ENCODE measurements at regions not wholly inside any gene's neighbourhood (a gene's known extent, or its start where the extent isn't known, plus 50 kb on each side); places are given as distances from the start of the nearest gene placed in this dataset.
A peak's percentile ranks its signal among the peaks of the same experiment; 100 is the strongest.
"Not testable (repeated sequence)": the region's sequence is repeated elsewhere in the genome, so short reads cannot be mapped to it uniquely, and the experiment has no call there.

- Histone ChIP-seq H3K36me3 (ENCODE audit: control insufficient read depth, insufficient read depth, low read length) (no peaks in the 10 kb centered on the region), H3K27me3 (ENCODE audit: control insufficient read depth, insufficient read depth, low read length) (peaks cover 8% of the 10 kb centered on the region), H3K27ac (ENCODE audit: insufficient read depth, low read length, poor library complexity, severe bottlenecking) (no peak overlapping the region), H3K9me3 (ENCODE audit: control insufficient read depth in 2 of 2, low read length in 2 of 2) (no peaks in the 10 kb centered on the region), H3K4me3 (ENCODE audit: low read depth, low read length) (no peak overlapping the region), H3K4me1 (ENCODE audit: control insufficient read depth, insufficient read depth, low read length, poor library complexity, severe bottlenecking) (no peaks in the 10 kb centered on the region)
- DNase-seq, result no peak
- Mint-ChIP-seq H3K36me3 (no peaks in the 10 kb centered on the region), H3K9me3 (no peaks in the 10 kb centered on the region), H3K27ac (no peak overlapping the region), H3K27me3 (peaks cover 36% of the 10 kb centered on the region), H3K4me1 (no peaks in the 10 kb centered on the region), H3K4me3 (no peak overlapping the region)
- ATAC-seq (ENCODE audit: low read depth in 2 of 2), result no peak
Measured at GRCh38 chr3:107920538-107920937, 170.3 kb downstream of the CD47 start.

GRCh38 chr3:107919239-107919638, 171.6 kb downstream of the CD47 start:
- Mint-ChIP-seq H3K27me3 (peaks cover 40% of the 10 kb centered on the region), H3K4me1 (no peaks in the 10 kb centered on the region), H3K4me3 (no peak overlapping the region), H3K9me3 (no peaks in the 10 kb centered on the region), H3K27ac (no peak overlapping the region), H3K36me3 (no peaks in the 10 kb centered on the region)
- Histone ChIP-seq H3K4me1 (ENCODE audit: control insufficient read depth, insufficient read depth, low read length, poor library complexity, severe bottlenecking) (no peaks in the 10 kb centered on the region), H3K36me3 (ENCODE audit: control insufficient read depth, insufficient read depth, low read length) (no peaks in the 10 kb centered on the region), H3K9me3 (ENCODE audit: control insufficient read depth in 2 of 2, low read length in 2 of 2) (no peaks in the 10 kb centered on the region), H3K27ac (ENCODE audit: insufficient read depth, low read length, poor library complexity, severe bottlenecking) (no peak overlapping the region), H3K4me3 (ENCODE audit: low read depth, low read length) (no peak overlapping the region), H3K27me3 (ENCODE audit: control insufficient read depth, insufficient read depth, low read length) (peaks cover 8% of the 10 kb centered on the region)
- no peak for ATAC-seq (ENCODE audit: low read depth in 2 of 2)
- DNase-seq, result no peak

GRCh38 chr3:107916171-107916570, 174.7 kb downstream of the CD47 start:
- H3K9me3 Mint-ChIP-seq, result no peaks in the 10 kb centered on the region
- peaks cover 27% of the 10 kb centered on the region for H3K27me3 Mint-ChIP-seq

GRCh38 chr3:107915706-107916105, 175.1 kb downstream of the CD47 start:
- Histone ChIP-seq H3K36me3 (ENCODE audit: control insufficient read depth, insufficient read depth, low read length) (no peaks in the 10 kb centered on the region), H3K27me3 (ENCODE audit: control insufficient read depth, insufficient read depth, low read length) (peaks cover 6% of the 10 kb centered on the region), H3K27ac (ENCODE audit: insufficient read depth, low read length, poor library complexity, severe bottlenecking) (no peak overlapping the region), H3K4me1 (ENCODE audit: control insufficient read depth, insufficient read depth, low read length, poor library complexity, severe bottlenecking) (no peaks in the 10 kb centered on the region), H3K4me3 (ENCODE audit: low read depth, low read length) (no peak overlapping the region), H3K9me3 (ENCODE audit: control insufficient read depth in 2 of 2, low read length in 2 of 2) (no peaks in the 10 kb centered on the region)
- Mint-ChIP-seq H3K36me3 (no peaks in the 10 kb centered on the region), H3K27ac (no peak overlapping the region), H3K4me3 (no peak overlapping the region), H3K27me3 (peaks cover 27% of the 10 kb centered on the region), H3K4me1 (peaks cover 0 to 10% (median 3%) of the 10 kb centered on the region in 4 donors), H3K9me3 (no peaks in the 10 kb centered on the region)
- DNase-seq (no peak), ATAC-seq (ENCODE audit: low read depth in 2 of 2) (no peak)

More at GRCh38 chr3:107916171-107916570, 174.7 kb downstream of the CD47 start:
- no peaks in the 10 kb centered on the region for H3K36me3 ChIP-seq (ENCODE audit: control insufficient read depth, insufficient read depth, low read length)
- peaks cover 6% of the 10 kb centered on the region for H3K27me3 ChIP-seq (ENCODE audit: control insufficient read depth, insufficient read depth, low read length)
- H3K4me1 ChIP-seq (ENCODE audit: control insufficient read depth, insufficient read depth, low read length, poor library complexity, severe bottlenecking), result no peaks in the 10 kb centered on the region
- H3K36me3 Mint-ChIP-seq, result no peaks in the 10 kb centered on the region
- H3K4me3 ChIP-seq (ENCODE audit: low read depth, low read length), result no peak overlapping the region
- H3K4me1 Mint-ChIP-seq, result peaks cover 0 to 6% (median 1%) of the 10 kb centered on the region in 4 donors
- no peak overlapping the region for H3K27ac Mint-ChIP-seq
- H3K27ac ChIP-seq (ENCODE audit: insufficient read depth, low read length, poor library complexity, severe bottlenecking), result no peak overlapping the region
- no peaks in the 10 kb centered on the region for H3K9me3 ChIP-seq (ENCODE audit: control insufficient read depth in 2 of 2, low read length in 2 of 2)
- no peak for DNase-seq
- no peak for ATAC-seq (ENCODE audit: low read depth in 2 of 2)
- no peak overlapping the region for H3K4me3 Mint-ChIP-seq

GRCh38 chr3:107913701-107914100, 177.1 kb downstream of the CD47 start:
- peaks cover 0 to 14% (median 7%) of the 10 kb centered on the region in 4 donors for H3K4me1 Mint-ChIP-seq
- no peaks in the 10 kb centered on the region for H3K9me3 ChIP-seq (ENCODE audit: control insufficient read depth in 2 of 2, low read length in 2 of 2)
- H3K27ac Mint-ChIP-seq, result no peak overlapping the region
- H3K27me3 ChIP-seq (ENCODE audit: control insufficient read depth, insufficient read depth, low read length), result peaks cover 5% of the 10 kb centered on the region
- H3K27ac ChIP-seq (ENCODE audit: insufficient read depth, low read length, poor library complexity, severe bottlenecking), result no peak overlapping the region
- DNase-seq (no peak), ATAC-seq (ENCODE audit: low read depth in 2 of 2) (no peak)
- no peak overlapping the region for H3K4me3 ChIP-seq (ENCODE audit: low read depth, low read length)
- H3K4me3 Mint-ChIP-seq, result no peak overlapping the region
- peaks cover 15% of the 10 kb centered on the region for H3K27me3 Mint-ChIP-seq
- H3K9me3 Mint-ChIP-seq, result no peaks in the 10 kb centered on the region
- no peaks in the 10 kb centered on the region for H3K36me3 Mint-ChIP-seq
- no peaks in the 10 kb centered on the region for H3K4me1 ChIP-seq (ENCODE audit: control insufficient read depth, insufficient read depth, low read length, poor library complexity, severe bottlenecking)
- no peaks in the 10 kb centered on the region for H3K36me3 ChIP-seq (ENCODE audit: control insufficient read depth, insufficient read depth, low read length)

GRCh38 chr3:107911337-107912000, 179.4 kb downstream of the CD47 start:
- Histone ChIP-seq H3K27me3 (ENCODE audit: control insufficient read depth, insufficient read depth, low read length) (peaks cover 3% of the 10 kb centered on the region), H3K9me3 (ENCODE audit: control insufficient read depth in 2 of 2, low read length in 2 of 2) (no peaks in the 10 kb centered on the region), H3K4me1 (ENCODE audit: control insufficient read depth, insufficient read depth, low read length, poor library complexity, severe bottlenecking) (no peaks in the 10 kb centered on the region), H3K4me3 (ENCODE audit: low read depth, low read length) (no peak overlapping the region), H3K36me3 (ENCODE audit: control insufficient read depth, insufficient read depth, low read length) (no peaks in the 10 kb centered on the region), H3K27ac (ENCODE audit: insufficient read depth, low read length, poor library complexity, severe bottlenecking) (no peak overlapping the region)
- DNase-seq (peak in 1 of 3 donors; percentile 5), ATAC-seq (ENCODE audit: low read depth in 2 of 2) (no peak)
- Mint-ChIP-seq H3K27me3 (peaks cover 18% of the 10 kb centered on the region), H3K9me3 (no peaks in the 10 kb centered on the region), H3K4me3 (no peak overlapping the region), H3K4me1 (peaks cover 0 to 14% (median 7%) of the 10 kb centered on the region in 4 donors), H3K27ac (peak overlapping the region in 1 of 3 donors; percentile 33), H3K36me3 (no peaks in the 10 kb centered on the region)

GRCh38 chr3:107910713-107911259, 180.0 kb downstream of the CD47 start:
- Mint-ChIP-seq H3K27me3 (peaks cover 16% of the 10 kb centered on the region), H3K27ac (peak overlapping the region in 1 of 3 donors; percentile 33), H3K9me3 (no peaks in the 10 kb centered on the region), H3K4me1 (peaks cover 0 to 14% (median 7%) of the 10 kb centered on the region in 4 donors), H3K4me3 (no peak overlapping the region), H3K36me3 (no peaks in the 10 kb centered on the region)
- Histone ChIP-seq H3K4me1 (ENCODE audit: control insufficient read depth, insufficient read depth, low read length, poor library complexity, severe bottlenecking) (no peaks in the 10 kb centered on the region), H3K27ac (ENCODE audit: insufficient read depth, low read length, poor library complexity, severe bottlenecking) (no peak overlapping the region), H3K4me3 (ENCODE audit: low read depth, low read length) (no peak overlapping the region), H3K27me3 (ENCODE audit: control insufficient read depth, insufficient read depth, low read length) (peaks cover 4% of the 10 kb centered on the region), H3K9me3 (ENCODE audit: control insufficient read depth in 2 of 2, low read length in 2 of 2) (no peaks in the 10 kb centered on the region), H3K36me3 (ENCODE audit: control insufficient read depth, insufficient read depth, low read length) (no peaks in the 10 kb centered on the region)
- DNase-seq, result peak in 1 of 3 donors; percentile 50
- peak in 1 of 2 donors; percentile 45 for ATAC-seq (ENCODE audit: low read depth in 2 of 2)

GRCh38 chr3:107909583-107909982, 181.2 kb downstream of the CD47 start:
- peaks cover 0 to 14% (median 7%) of the 10 kb centered on the region in 4 donors for H3K4me1 Mint-ChIP-seq
- H3K36me3 Mint-ChIP-seq, result not testable (repeated sequence)

More at GRCh38 chr3:107909583-107909982, 181.2 kb downstream of the CD47 start:
- H3K9me3 ChIP-seq (ENCODE audit: control insufficient read depth in 2 of 2, low read length in 2 of 2); DNase-seq; H3K4me3 Mint-ChIP-seq; H3K27ac ChIP-seq (ENCODE audit: insufficient read depth, low read length, poor library complexity, severe bottlenecking); H3K9me3 Mint-ChIP-seq; H3K4me1 ChIP-seq (ENCODE audit: control insufficient read depth, insufficient read depth, low read length, poor library complexity, severe bottlenecking); H3K27me3 ChIP-seq (ENCODE audit: control insufficient read depth, insufficient read depth, low read length); H3K27ac Mint-ChIP-seq; H3K36me3 ChIP-seq (ENCODE audit: control insufficient read depth, insufficient read depth, low read length); ATAC-seq (ENCODE audit: low read depth in 2 of 2); H3K4me3 ChIP-seq (ENCODE audit: low read depth, low read length): not testable (repeated sequence)
- peaks cover 13% of the 10 kb centered on the region for H3K27me3 Mint-ChIP-seq

Measured in CD4-positive, CD25-positive, alpha-beta regulatory T cell (primary cell).